ENCODE measurements at regions not wholly inside any gene's neighbourhood (a gene's known extent, or its start where the extent isn't known, plus 50 kb on each side); places are given as distances from the start of the nearest gene placed in this dataset.

GRCh38 chr11:92576315-92576714, 351.7 kb downstream of the FAT3 start:
- DNase-seq, result no peak
- Histone ChIP-seq H3K36me3 (no peaks in the 10 kb centered on the region), H3K4me3 (no peak overlapping the region), H3K27me3 (no peaks in the 10 kb centered on the region), H3K9me3 (no peaks in the 10 kb centered on the region), H3K4me1 (no peaks in the 10 kb centered on the region), H3K27ac (no peak overlapping the region)
- no peak for TF ChIP-seq CTCF (IDR thresholded peaks at IDR 0.05)
- TF ChIP-seq POLR2A (IDR thresholded peaks at IDR 0.05), result no peak

GRCh38 chr11:92580908-92581307, 356.3 kb downstream of the FAT3 start:
- Histone ChIP-seq H3K4me1 (no peaks in the 10 kb centered on the region), H3K27me3 (no peaks in the 10 kb centered on the region), H3K4me3 (no peak overlapping the region), H3K9me3 (no peaks in the 10 kb centered on the region), H3K36me3 (no peaks in the 10 kb centered on the region), H3K27ac (no peak overlapping the region)
- TF ChIP-seq POLR2A (IDR thresholded peaks at IDR 0.05) (no peak), CTCF (IDR thresholded peaks at IDR 0.05) (no peak)
- no peak for DNase-seq

DNA sequence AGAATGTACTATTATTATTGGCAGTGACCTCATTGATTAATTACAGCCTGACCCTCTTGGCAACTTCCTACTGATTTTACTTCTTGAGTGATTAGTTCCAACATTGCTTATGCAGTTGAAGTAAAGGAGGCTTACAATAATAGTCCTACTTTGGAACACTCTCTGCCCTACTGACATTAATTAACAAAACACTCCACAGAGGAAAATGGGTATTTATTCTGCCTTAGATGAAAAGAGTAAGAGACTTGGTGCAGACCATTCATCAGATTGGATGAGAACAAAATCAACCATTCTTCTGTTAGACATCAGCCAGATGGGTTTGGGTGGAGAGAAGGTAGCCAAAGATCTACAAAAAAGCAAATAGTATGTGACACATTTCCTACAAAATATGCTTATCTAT, 363.8 kb downstream of the FAT3 start:
- no peak for TF ChIP-seq POLR2A (IDR thresholded peaks at IDR 0.05)
- TF ChIP-seq CTCF (IDR thresholded peaks at IDR 0.05), result no peak
- no peak overlapping the region for H3K4me3 ChIP-seq
- H3K36me3 ChIP-seq, result no peaks in the 10 kb centered on the region
- H3K9me3 ChIP-seq, result no peaks in the 10 kb centered on the region
- H3K27me3 ChIP-seq, result no peaks in the 10 kb centered on the region
- no peaks in the 10 kb centered on the region for H3K4me1 ChIP-seq
- no peak overlapping the region for H3K27ac ChIP-seq
- DNase-seq, result no peak

GRCh38 chr11:92589512-92589911, 364.9 kb downstream of the FAT3 start:
- no peak for TF ChIP-seq POLR2A (IDR thresholded peaks at IDR 0.05)
- TF ChIP-seq CTCF (IDR thresholded peaks at IDR 0.05), result no peak
- H3K9me3 ChIP-seq, result no peaks in the 10 kb centered on the region

GRCh38 chr11:92591521-92591920, 366.9 kb downstream of the FAT3 start:
- H3K27ac ChIP-seq, result no peak overlapping the region
- H3K36me3 ChIP-seq, result no peaks in the 10 kb centered on the region
- no peak for DNase-seq
- TF ChIP-seq CTCF (IDR thresholded peaks at IDR 0.05) (no peak), POLR2A (IDR thresholded peaks at IDR 0.05) (no peak)
- no peaks in the 10 kb centered on the region for H3K4me1 ChIP-seq
- no peak overlapping the region for H3K4me3 ChIP-seq
- no peaks in the 10 kb centered on the region for H3K9me3 ChIP-seq
- no peaks in the 10 kb centered on the region for H3K27me3 ChIP-seq

More at GRCh38 chr11:92589512-92589911, 364.9 kb downstream of the FAT3 start:
- Histone ChIP-seq H3K4me3 (no peak overlapping the region), H3K27ac (no peak overlapping the region), H3K4me1 (no peaks in the 10 kb centered on the region), H3K36me3 (no peaks in the 10 kb centered on the region), H3K27me3 (no peaks in the 10 kb centered on the region)
- no peak for DNase-seq

- Histone ChIP-seq H3K4me3 (no peak overlapping the region), H3K9me3 (no peaks in the 10 kb centered on the region), H3K27me3 (no peaks in the 10 kb centered on the region), H3K27ac (no peak overlapping the region), H3K36me3 (no peaks in the 10 kb centered on the region), H3K4me1 (no peaks in the 10 kb centered on the region)
- no peak for DNase-seq
- TF ChIP-seq POLR2A (IDR thresholded peaks at IDR 0.05), result no peak
- no peak for TF ChIP-seq CTCF (IDR thresholded peaks at IDR 0.05)
These were observed 369.6 kb downstream of the FAT3 start for GRCh38 chr11:92594251-92594650.

Data from Peyer's patch (tissue), 4 donors.